MM.1S (cell line): ENCODE measurements at regions not wholly inside any gene's neighbourhood (a gene's known extent, or its start where the extent isn't known, plus 50 kb on each side); places are given as distances from the start of the nearest gene placed in this dataset.
"Not testable (repeated sequence)": the region's sequence is repeated elsewhere in the genome, so short reads cannot be mapped to it uniquely, and the experiment has no call there.

Experiments
- DNase-seq: peaks from one replicate; pipeline ENCODE4 v3.0.0-alpha.2; 2015
- H2AFZ ChIP-seq: fragments of 300-600 bp; sonication (generic); 2 replicates; pipeline ENCODE4 v1.6.0; 2016; ENCODE audit warnings: antibody characterized with exemption, low read length
- H3F3A ChIP-seq: fragments of 300-600 bp; sonication (generic); 2 replicates; pipeline ENCODE4 v1.6.1; 2016; ENCODE audit warnings: mild to moderate bottlenecking, antibody characterized with exemption, low read length, moderate library complexity, mixed read lengths; ENCODE audit not compliant: insufficient read depth
- H3K27ac ChIP-seq: fragments of 300-600 bp; sonication (generic); 2 replicates; pipeline ENCODE4 v1.5.1; 2016; ENCODE audit warnings: mild to moderate bottlenecking, low read length
- H3K27me3 ChIP-seq: fragments of 300-600 bp; sonication (generic); replicated peaks from 2 replicates; pipeline ENCODE4 v1.6.0; 2016; ENCODE audit warnings: low read length; ENCODE audit not compliant: insufficient read depth
- H3K36me3 ChIP-seq: fragments of 300-600 bp; sonication (generic); replicated peaks from 2 replicates; pipeline ENCODE4 v1.6.1; 2016; ENCODE audit warnings: mild to moderate bottlenecking, low read length, mixed read lengths; ENCODE audit not compliant: insufficient read depth
- H3K4me1 ChIP-seq: fragments of 300-600 bp; sonication (generic); 2 replicates; pipeline ENCODE4 v1.6.1; 2016; ENCODE audit warnings: low read length, mixed read lengths
- H3K4me2 ChIP-seq: fragments of 300-600 bp; sonication (generic); 2 replicates; pipeline ENCODE4 v1.6.0; 2016; ENCODE audit warnings: low read depth, low read length
- H3K4me3 ChIP-seq: fragments of 300-600 bp; sonication (generic); 2 replicates; pipeline ENCODE4 v1.5.1; 2016; ENCODE audit warnings: low read length, mixed read lengths
- H3K79me2 ChIP-seq: fragments of 300-600 bp; sonication (generic); 2 replicates; pipeline ENCODE4 v1.6.1; 2016; ENCODE audit warnings: mixed run types, low read length, mixed read lengths
- H3K9ac ChIP-seq: fragments of 300-600 bp; sonication (generic); 2 replicates; pipeline ENCODE4 v1.6.1; 2016; ENCODE audit warnings: low read length, mixed read lengths
- H3K9me2 ChIP-seq: fragments of 300-600 bp; sonication (generic); replicated peaks from 2 replicates; pipeline ENCODE4 v1.6.1; 2016; ENCODE audit warnings: mild to moderate bottlenecking, low read length, mixed read lengths; ENCODE audit not compliant: insufficient read depth
- H3K9me3 ChIP-seq: fragments of 300-600 bp; sonication (generic); replicated peaks from 2 replicates; pipeline ENCODE4 v1.6.1; 2016; ENCODE audit warnings: mild to moderate bottlenecking, low read length, mixed read lengths; ENCODE audit not compliant: insufficient read depth
- H4K20me1 ChIP-seq: fragments of 300-600 bp; sonication (generic); 2 replicates; pipeline ENCODE4 v1.6.1; 2016; ENCODE audit warnings: mild to moderate bottlenecking, low read length, moderate library complexity, mixed read lengths; ENCODE audit not compliant: insufficient read depth
- EZH2 ChIP-seq: fragments of 300-600 bp; sonication (generic); optimal IDR thresholded peaks from 2 replicates; pipeline ENCODE3; 2017; ENCODE audit warnings: low read depth, mild to moderate bottlenecking, antibody characterized with exemption, low read length, mixed read lengths
- EZH2phosphoT487 ChIP-seq: fragments of 300-600 bp; sonication (generic); IDR thresholded peaks from 2 replicates; pipeline ENCODE4 v1.6.1; 2018; ENCODE audit warnings: antibody characterized with exemption, low read length
- TF ChIP-seq, protein P1 (sequence below): fragments of 300-600 bp; sonication (generic); IDR thresholded peaks from 2 replicates; pipeline ENCODE4 v1.5.1; 2016; ENCODE audit warnings: antibody characterized with exemption, low read length, mixed read lengths

DNA sequence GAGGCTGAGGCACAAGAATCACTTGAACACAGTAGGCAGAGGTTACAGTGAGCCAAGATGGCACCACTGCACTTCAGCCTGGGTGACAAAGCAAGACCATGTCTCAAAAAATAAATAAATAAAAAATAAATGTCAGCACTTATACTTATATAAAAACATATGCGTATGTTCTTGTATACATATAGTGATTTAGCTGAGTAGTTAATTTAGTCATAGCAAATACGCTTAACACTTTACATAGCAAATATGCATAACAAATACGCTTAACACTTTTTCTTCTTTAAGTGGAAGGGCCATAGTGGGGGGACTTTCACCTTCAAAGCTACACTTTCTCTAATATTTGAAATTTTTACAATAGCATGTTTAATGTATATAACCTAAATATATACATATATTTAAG lies 64.0 kb upstream of the CAPRIN1 start:
- Histone ChIP-seq H3K36me3 (no peaks in the 10 kb centered on the region), H3K9ac (no peak overlapping the region), H3K27me3 (peaks cover 8% of the 10 kb centered on the region; the same call in 1 of the 2 replicates), H2AFZ (no peak overlapping the region), H3K4me2 (no peak overlapping the region), H3K9me3 (no peaks in the 10 kb centered on the region), H3K4me1 (no peaks in the 10 kb centered on the region), H3K9me2 (no peaks in the 10 kb centered on the region), H3K4me3 (no peak overlapping the region), H3K79me2 (no peaks in the 10 kb centered on the region), H3F3A (no peaks in the 10 kb centered on the region), H3K27ac (no peak overlapping the region), H4K20me1 (no peaks in the 10 kb centered on the region)
- DNase-seq = no peak
- no peak for TF ChIP-seq EZH2phosphoT487
- TF ChIP-seq EZH2 = no peak
- TF ChIP-seq, protein P1, sequence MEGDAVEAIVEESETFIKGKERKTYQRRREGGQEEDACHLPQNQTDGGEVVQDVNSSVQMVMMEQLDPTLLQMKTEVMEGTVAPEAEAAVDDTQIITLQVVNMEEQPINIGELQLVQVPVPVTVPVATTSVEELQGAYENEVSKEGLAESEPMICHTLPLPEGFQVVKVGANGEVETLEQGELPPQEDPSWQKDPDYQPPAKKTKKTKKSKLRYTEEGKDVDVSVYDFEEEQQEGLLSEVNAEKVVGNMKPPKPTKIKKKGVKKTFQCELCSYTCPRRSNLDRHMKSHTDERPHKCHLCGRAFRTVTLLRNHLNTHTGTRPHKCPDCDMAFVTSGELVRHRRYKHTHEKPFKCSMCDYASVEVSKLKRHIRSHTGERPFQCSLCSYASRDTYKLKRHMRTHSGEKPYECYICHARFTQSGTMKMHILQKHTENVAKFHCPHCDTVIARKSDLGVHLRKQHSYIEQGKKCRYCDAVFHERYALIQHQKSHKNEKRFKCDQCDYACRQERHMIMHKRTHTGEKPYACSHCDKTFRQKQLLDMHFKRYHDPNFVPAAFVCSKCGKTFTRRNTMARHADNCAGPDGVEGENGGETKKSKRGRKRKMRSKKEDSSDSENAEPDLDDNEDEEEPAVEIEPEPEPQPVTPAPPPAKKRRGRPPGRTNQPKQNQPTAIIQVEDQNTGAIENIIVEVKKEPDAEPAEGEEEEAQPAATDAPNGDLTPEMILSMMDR = no peak

DNA sequence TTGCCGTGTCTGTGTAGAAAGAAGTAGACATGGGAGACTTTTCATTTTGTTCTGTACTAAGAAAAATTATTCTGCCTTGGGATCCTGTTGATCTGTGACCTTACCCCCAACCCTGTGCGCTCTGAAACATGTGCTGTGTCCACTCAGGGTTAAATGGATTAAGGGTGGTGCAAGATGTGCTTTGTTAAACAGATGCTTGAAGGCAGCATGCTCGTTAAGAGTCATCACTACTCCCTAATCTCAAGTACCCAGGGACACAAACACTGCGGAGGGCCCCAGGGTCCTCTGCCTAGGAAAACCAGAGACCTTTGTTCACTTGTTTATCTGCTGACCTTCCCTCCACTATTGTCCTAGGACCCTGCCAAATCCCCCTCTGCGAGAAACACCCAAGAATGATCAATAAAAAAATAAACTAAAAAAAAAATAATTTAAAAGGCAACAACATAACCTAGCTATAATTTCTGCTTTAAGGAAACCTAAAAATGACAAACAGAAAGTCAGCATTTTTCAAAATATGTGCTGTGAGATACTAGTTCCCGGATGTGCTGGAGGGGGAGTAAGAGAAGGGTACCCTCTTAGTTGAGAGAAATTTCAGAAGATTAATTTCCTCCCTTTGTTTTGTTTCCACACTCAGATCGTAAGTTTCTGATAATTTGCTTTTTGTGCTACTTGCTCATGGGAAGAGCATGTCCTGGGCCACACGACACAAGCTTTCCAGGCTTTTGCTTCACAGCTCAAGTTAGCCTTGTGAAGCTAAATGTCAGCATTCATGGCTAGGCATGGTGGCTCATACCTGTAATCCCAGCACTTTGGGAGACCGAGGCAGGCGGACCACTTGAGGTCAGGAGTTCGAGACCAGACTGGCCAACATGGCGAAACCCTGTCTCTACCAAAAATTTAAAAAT lies 64.7 kb upstream of the CAPRIN1 start:
- H3K27me3 ChIP-seq, DNase-seq, H2AFZ ChIP-seq, H4K20me1 ChIP-seq, H3K79me2 ChIP-seq, H3K4me3 ChIP-seq, H3K27ac ChIP-seq, H3K4me1 ChIP-seq, H3K4me2 ChIP-seq, H3K36me3 ChIP-seq, H3F3A ChIP-seq, H3K9ac ChIP-seq, H3K9me2 ChIP-seq, H3K9me3 ChIP-seq: not testable (repeated sequence)

DNA sequence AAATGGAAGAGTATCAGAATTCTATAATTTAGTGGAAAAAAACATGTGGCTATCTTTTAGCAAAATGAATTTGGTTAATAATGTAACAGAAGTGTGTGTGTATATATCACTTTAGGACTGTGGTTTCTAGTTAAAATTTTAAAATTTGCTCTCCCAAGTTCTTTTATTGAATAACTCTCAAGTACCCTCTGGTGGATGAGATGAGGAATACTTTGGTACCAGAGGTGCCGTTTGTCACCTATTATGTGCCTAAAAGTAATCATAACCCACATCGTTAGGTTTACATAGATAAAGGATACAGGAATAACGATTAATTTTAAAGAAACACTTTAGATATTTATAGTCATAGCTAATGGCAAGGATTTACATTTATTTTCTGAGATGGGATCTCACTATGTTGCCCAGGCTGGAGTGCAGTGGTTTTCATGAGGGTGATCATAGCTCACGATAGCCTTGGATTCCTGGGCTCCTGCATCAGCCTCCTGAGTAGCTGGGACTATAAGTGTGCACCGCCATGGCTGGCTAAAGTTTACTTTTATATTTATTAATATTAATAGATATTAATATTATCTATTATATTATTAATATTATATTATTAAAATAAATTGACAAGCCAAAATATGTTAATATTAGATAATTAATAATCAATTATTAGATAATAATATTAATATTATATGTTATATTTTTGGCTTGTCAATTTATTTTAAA lies 66.7 kb upstream of the CAPRIN1 start:
- Histone ChIP-seq H3K4me2 (no peak overlapping the region), H3K9me2 (no peaks in the 10 kb centered on the region), H3F3A (no peaks in the 10 kb centered on the region), H3K9ac (no peak overlapping the region), H3K36me3 (no peaks in the 10 kb centered on the region), H3K4me3 (no peak overlapping the region), H3K4me1 (no peaks in the 10 kb centered on the region), H2AFZ (no peak overlapping the region), H3K9me3 (no peaks in the 10 kb centered on the region), H4K20me1 (no peaks in the 10 kb centered on the region), H3K27me3 (peaks cover 8% of the 10 kb centered on the region; the same call in 1 of the 2 replicates), H3K79me2 (no peaks in the 10 kb centered on the region), H3K27ac (no peak overlapping the region)
- DNase-seq = no peak
- TF ChIP-seq, protein P1 = no peak
- TF ChIP-seq EZH2 (no peak), EZH2phosphoT487 (no peak)
